GM12874 (cell line): ENCODE measurements at regions not wholly inside any gene's neighbourhood (a gene's known extent, or its start where the extent isn't known, plus 50 kb on each side); places are given as distances from the start of the nearest gene placed in this dataset.

Source experiments
- TF ChIP-seq, protein P1 (sequence below): IDR thresholded peaks from 2 replicates; pipeline ENCODE4 v1.5.1; 2011; ENCODE audit warnings: low read depth, mild to moderate bottlenecking, control low read depth, low read length, moderate library complexity; ENCODE audit not compliant: insufficient read depth

DNA sequence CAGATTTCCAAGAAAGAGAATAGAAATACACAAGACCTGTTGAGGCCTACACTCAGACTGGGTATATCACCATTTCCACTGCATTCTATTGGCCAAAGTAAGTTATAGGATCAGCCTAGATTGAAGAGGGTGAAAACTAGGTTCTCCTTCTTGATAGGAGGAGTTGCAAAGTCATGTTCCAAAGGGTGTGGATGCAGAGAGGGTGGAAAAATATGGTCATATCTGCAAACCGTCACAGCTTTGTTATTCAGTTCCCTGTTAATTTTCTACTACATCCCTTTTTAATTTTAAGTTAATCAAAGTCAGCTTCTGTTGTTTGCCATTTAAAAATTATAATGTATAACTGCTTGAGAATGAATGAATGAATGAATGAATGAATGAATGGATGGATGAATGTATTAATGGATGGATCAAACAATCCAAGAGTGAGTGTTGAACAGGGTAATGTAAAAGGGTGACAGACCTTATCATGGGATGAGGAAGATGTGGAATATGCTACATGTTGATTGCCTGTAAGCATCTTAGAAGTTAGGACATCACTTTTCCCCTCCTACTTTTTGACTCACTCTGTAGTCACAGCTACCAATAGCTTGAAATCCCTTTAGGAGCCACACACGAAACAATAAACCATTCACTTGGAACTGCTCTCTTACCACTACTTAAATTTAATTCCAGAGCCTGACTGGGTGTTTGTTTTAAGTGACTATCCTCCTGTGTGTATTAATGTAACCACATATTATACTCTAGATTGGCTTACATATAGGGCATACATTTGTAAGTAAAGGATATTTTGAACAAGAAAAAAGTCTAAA, 121.5 kb downstream of the CCDC34 start:
- TF ChIP-seq, protein P1, sequence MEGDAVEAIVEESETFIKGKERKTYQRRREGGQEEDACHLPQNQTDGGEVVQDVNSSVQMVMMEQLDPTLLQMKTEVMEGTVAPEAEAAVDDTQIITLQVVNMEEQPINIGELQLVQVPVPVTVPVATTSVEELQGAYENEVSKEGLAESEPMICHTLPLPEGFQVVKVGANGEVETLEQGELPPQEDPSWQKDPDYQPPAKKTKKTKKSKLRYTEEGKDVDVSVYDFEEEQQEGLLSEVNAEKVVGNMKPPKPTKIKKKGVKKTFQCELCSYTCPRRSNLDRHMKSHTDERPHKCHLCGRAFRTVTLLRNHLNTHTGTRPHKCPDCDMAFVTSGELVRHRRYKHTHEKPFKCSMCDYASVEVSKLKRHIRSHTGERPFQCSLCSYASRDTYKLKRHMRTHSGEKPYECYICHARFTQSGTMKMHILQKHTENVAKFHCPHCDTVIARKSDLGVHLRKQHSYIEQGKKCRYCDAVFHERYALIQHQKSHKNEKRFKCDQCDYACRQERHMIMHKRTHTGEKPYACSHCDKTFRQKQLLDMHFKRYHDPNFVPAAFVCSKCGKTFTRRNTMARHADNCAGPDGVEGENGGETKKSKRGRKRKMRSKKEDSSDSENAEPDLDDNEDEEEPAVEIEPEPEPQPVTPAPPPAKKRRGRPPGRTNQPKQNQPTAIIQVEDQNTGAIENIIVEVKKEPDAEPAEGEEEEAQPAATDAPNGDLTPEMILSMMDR: no peak

DNA sequence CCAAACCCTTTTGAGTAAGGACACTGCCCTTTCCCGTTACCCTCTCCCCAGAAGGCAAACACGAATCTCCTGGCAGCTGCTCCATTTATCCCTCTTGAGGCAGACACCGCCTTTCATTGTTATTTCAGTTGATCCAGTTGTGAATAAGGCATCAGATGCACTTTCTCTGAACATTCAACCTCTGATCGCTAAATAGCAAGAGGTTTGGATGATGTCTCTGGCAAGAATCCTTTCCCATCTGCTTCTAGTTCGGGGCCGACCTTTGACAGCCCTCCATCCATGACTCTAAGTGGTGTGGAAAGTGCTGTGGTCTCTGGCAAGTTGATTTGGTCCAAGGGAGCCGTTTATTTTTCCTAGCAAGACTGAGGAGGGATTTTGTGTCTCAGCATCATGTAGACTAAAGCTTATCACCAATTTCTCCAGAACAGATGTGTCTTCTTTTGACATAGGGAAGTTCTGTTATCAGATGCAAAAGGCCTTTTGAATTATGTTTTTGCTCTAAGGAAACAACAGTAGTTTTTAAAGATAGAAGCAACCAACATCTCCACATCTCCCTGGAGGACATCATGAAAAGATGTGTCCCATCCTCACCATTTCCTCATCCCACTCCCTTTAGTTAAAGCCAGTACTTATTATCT, 123.6 kb downstream of the CCDC34 start:
- TF ChIP-seq, protein P1: no peak

GRCh38 chr11:27238811-27239210, 124.2 kb downstream of the CCDC34 start:
- TF ChIP-seq, protein P1: no peak

GRCh38 chr11:27237643-27238042, 125.4 kb downstream of the CCDC34 start:
- TF ChIP-seq, protein P1: no peak

- TF ChIP-seq, protein P1: no peak
These were observed 128.1 kb downstream of the CCDC34 start for GRCh38 chr11:27234961-27235360.

DNA sequence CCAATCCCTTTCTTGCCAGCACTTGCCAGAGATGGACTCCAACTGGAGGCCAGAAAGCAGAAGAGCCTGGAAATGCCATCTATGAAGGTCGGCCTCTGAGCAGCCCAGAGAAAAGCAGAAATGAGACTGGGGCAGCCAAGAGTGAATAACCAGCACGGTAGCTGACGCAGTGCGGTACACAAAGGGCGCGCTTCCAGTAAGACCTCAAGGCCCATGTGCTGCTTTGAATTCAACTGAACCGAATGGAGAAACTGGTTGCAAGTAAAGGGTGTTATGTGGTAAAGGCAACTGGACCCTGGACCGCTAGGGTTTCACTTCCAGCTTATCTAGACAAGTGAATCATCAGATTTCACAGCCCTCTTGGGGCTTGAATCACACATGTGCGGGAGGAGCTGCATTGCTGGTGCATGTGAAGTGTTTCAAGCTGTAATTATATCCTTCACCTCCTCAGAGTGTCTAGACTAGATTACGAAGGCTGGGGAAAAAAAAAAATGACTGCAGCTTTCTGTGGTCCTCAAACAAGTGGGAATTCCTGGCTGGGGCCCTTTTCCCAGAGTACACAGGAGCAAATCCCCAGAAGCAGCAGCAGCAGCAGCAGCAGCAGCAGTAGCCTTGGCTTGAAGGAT, 128.9 kb downstream of the CCDC34 start:
- TF ChIP-seq, protein P1: 0 out of 2 replicates have a peak, but pooled peaks have one; percentile 4

DNA sequence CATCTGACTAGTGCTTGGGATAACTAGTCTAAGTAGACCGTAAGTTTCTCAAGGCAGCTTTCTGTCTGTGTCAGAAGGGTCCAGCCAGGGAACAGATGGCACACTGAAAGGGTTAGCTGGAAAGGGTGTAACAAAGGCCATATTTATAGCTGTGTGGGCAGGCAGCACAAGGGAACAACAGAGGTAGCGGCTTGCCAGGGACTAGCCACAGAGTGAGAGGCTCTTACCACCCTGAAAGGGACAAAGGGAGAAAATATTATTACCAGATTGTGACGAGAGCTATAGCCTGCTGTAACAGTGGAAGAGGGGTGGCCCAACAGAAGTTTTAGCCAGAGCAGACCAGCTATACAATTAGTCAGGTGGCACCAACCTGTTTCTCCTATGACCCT, 129.4 kb downstream of the CCDC34 start:
- TF ChIP-seq, protein P1: no peak
